SK-N-SH (cell line): ENCODE measurements at regions not wholly inside any gene's neighbourhood (a gene's known extent, or its start where the extent isn't known, plus 50 kb on each side); places are given as distances from the start of the nearest gene placed in this dataset.

Experiments
- CTCF ChIA-PET: fragments of 300-600, 350-600 bp; formaldehyde crosslinking; extraction: SDS; loops from one replicate; lab custom pipeline; 2021; lab: Yijun Ruan, JAX
- POLR2A ChIA-PET: fragments of 350-600 bp; sonication (Branson Sonifier 250); formaldehyde crosslinking; extraction: SDS; loops from one replicate; lab custom pipeline; 2020; ENCODE audit warnings: antibody characterized with exemption, inconsistent platforms; lab: Yijun Ruan, JAX
- DNase-seq: peaks from one replicate; pipeline ENCODE4 v3.0.0; 2012
- H2AFZ ChIP-seq: fragments of 200-600 bp; sonication (generic); 2 replicates; pipeline ENCODE4 v1.8.1; 2016; ENCODE audit warnings: antibody characterized with exemption, mild to moderate bottlenecking, low read depth
- H3F3A ChIP-seq: fragments of 200-600 bp; sonication (generic); replicated peaks from 2 replicates; pipeline ENCODE3; 2016; ENCODE audit warnings: antibody characterized with exemption, mild to moderate bottlenecking; ENCODE audit not compliant: insufficient read depth
- H3K27ac ChIP-seq, 2 experiments: fragments of 200-500 bp in 1 of 2; fragments of 200-600 bp in 1 of 2; sonication (Bioruptor generic) in 1 of 2; sonication (generic), shearing (Covaris generic) in 1 of 2; 2 replicates each; pipeline versions ENCODE4 v1.5.1 to v1.6.1; 2014 to 2016; ENCODE audit warnings: low read depth in 2 of 2, inconsistent platforms in 1 of 2, low read length in 1 of 2, mild to moderate bottlenecking in 1 of 2, mixed read lengths in 1 of 2
- H3K27me3 ChIP-seq: fragments of 200-600 bp; sonication (generic), shearing (Covaris generic); 2 replicates; pipeline ENCODE4 v1.6.1; 2016; ENCODE audit warnings: mixed run types; ENCODE audit not compliant: insufficient read depth
- H3K36me3 ChIP-seq, 2 experiments: fragments of 200-500 bp in 1 of 2; fragments of 200-600 bp in 1 of 2; sonication (Bioruptor generic) in 1 of 2; sonication (generic) in 1 of 2; replicated peaks in 1 of 2; 2 replicates each; pipeline versions ENCODE3 to v1.5.1; 2014 to 2016; ENCODE audit warnings: low read length in 1 of 2, mild to moderate bottlenecking in 1 of 2; ENCODE audit not compliant: insufficient read depth in 2 of 2, control insufficient read depth in 1 of 2
- H3K4me1 ChIP-seq, 2 experiments: fragments of 200-500 bp in 1 of 2; fragments of 200-600 bp in 1 of 2; sonication (Bioruptor generic) in 1 of 2; sonication (generic), shearing (Covaris generic) in 1 of 2; 2 replicates each; pipeline versions ENCODE4 v1.5.1 to v1.6.1; 2014 to 2016; ENCODE audit warnings: low read depth in 1 of 2, low read length in 1 of 2, mixed run types in 1 of 2; ENCODE audit not compliant: insufficient read depth in 2 of 2, control insufficient read depth in 1 of 2
- H3K4me2 ChIP-seq: fragments of 200-600 bp; sonication (generic), shearing (Covaris generic); 2 replicates; pipeline ENCODE4 v1.6.1; 2017; ENCODE audit warnings: mixed run types
- H3K4me3 ChIP-seq, 2 experiments: fragments of 200-500 bp in 1 of 2; fragments of 200-600 bp in 1 of 2; sonication (Bioruptor generic) in 1 of 2; sonication (generic), shearing (Covaris generic) in 1 of 2; 2 replicates each; pipeline versions ENCODE4 v1.5.1 to v1.8.1; 2014 to 2016; ENCODE audit warnings: low read depth in 2 of 2, inconsistent platforms in 1 of 2, low read length in 1 of 2, mild to moderate bottlenecking in 1 of 2, mixed read lengths in 1 of 2, moderate library complexity in 1 of 2
- H3K79me2 ChIP-seq: fragments of 200-600 bp; sonication (generic); 2 replicates; pipeline ENCODE4 v1.8.1; 2017; ENCODE audit warnings: mild to moderate bottlenecking; ENCODE audit not compliant: insufficient read depth
- H3K9ac ChIP-seq: fragments of 200-600 bp; sonication (generic); 2 replicates; pipeline ENCODE4 v1.6.1; 2017; ENCODE audit warnings: mixed run types
- H3K9me2 ChIP-seq: fragments of 200-600 bp; sonication (generic); 2 replicates; pipeline ENCODE4 v1.6.1; 2017; ENCODE audit warnings: mixed run types
- H3K9me3 ChIP-seq: fragments of 200-600 bp; sonication (generic); 2 replicates; pipeline ENCODE4 v1.6.1; 2017; ENCODE audit warnings: mixed run types, mild to moderate bottlenecking, moderate library complexity
- H4K20me1 ChIP-seq: fragments of 200-600 bp; sonication (generic); 2 replicates; pipeline ENCODE4 v1.6.1; 2017; ENCODE audit warnings: mild to moderate bottlenecking, mixed run types; ENCODE audit not compliant: insufficient read depth
- CHD2 ChIP-seq: fragments of 150-350 bp; IDR thresholded peaks from 2 replicates; pipeline ENCODE4 v1.6.1; 2018; ENCODE audit warnings: low read length; ENCODE audit not compliant: partially characterized antibody
- ELF1 ChIP-seq: IDR thresholded peaks from 2 replicates; pipeline ENCODE4 v1.4.0; 2012
- EP300 ChIP-seq, 2 experiments: IDR thresholded peaks; 2 replicates each; pipeline versions ENCODE4 v1.4.0 to v1.6.1; 2012; ENCODE audit warnings: borderline replicate concordance in 1 of 2, low read depth in 1 of 2, low read length in 1 of 2
- EZH2phosphoT487 ChIP-seq: fragments of 200-600 bp; sonication (generic); IDR thresholded peaks from 2 replicates; pipeline ENCODE4 v1.6.1; 2017; ENCODE audit warnings: low read depth, mixed run types, mild to moderate bottlenecking, antibody characterized with exemption, moderate library complexity, borderline replicate concordance
- FOSL2 ChIP-seq: IDR thresholded peaks from 2 replicates; pipeline ENCODE4 v1.4.0; 2012; ENCODE audit warnings: low read depth, mild to moderate bottlenecking, moderate library complexity, borderline replicate concordance
- FOXJ3 ChIP-seq: sonication (generic); formaldehyde crosslinking; IDR thresholded peaks from 2 replicates; pipeline ENCODE4 v1.5.1; 2020; ENCODE audit warnings: mild to moderate bottlenecking, missing genetic modification reagents
- JUND ChIP-seq: IDR thresholded peaks from 2 replicates; pipeline ENCODE4 v1.4.0; 2012
- NRF1 ChIP-seq: IDR thresholded peaks from 2 replicates; pipeline ENCODE4 v1.6.1; 2012; ENCODE audit warnings: low read depth, mild to moderate bottlenecking, low read length
- RAD21 ChIP-seq: IDR thresholded peaks from 2 replicates; pipeline ENCODE4 v1.6.1; 2012; ENCODE audit warnings: mild to moderate bottlenecking, low read length
- RCOR1 ChIP-seq: fragments of 150-350 bp; IDR thresholded peaks from 2 replicates; pipeline ENCODE4 v1.6.1; 2017; ENCODE audit warnings: antibody characterized with exemption, low read length
- RFX5 ChIP-seq: IDR thresholded peaks from 2 replicates; pipeline ENCODE4 v1.6.1; 2012; ENCODE audit warnings: mild to moderate bottlenecking, improper control_type of control experiment, low read length
- SIN3A ChIP-seq: IDR thresholded peaks from 2 replicates; pipeline ENCODE4 v1.6.1; 2012; ENCODE audit warnings: low read depth, mild to moderate bottlenecking, low read length, moderate library complexity, borderline replicate concordance
- TEAD4 ChIP-seq: IDR thresholded peaks from 2 replicates; pipeline ENCODE4 v1.4.0; 2012; ENCODE audit warnings: mild to moderate bottlenecking, borderline replicate concordance; ENCODE audit not compliant: insufficient read depth
- WGBS: methylation state at CpG from one replicate; pipeline ENCODE4 v1.1.6; 2017; ENCODE audit warnings: low lambda C conversion rate; 5-methylcytosine and 5-hydroxymethylcytosine counted together
- TF ChIP-seq, protein P1 (sequence below): fragments of 150-350 bp; IDR thresholded peaks from 2 replicates; pipeline ENCODE4 v1.6.1; 2017; ENCODE audit warnings: antibody characterized with exemption, low read length, low read depth, borderline replicate concordance
- TF ChIP-seq, protein P2 (sequence below): IDR thresholded peaks from 2 replicates; pipeline ENCODE4 v1.4.0; 2012; ENCODE audit warnings: low read depth, borderline replicate concordance
- TF ChIP-seq, protein P3 (sequence below): fragments of 200-600 bp; sonication (generic); IDR thresholded peaks from 2 replicates; pipeline ENCODE4 v1.6.1; 2017; ENCODE audit warnings: antibody characterized with exemption, mild to moderate bottlenecking, moderate library complexity
- TF ChIP-seq, protein P4 (sequence below): IDR thresholded peaks from 2 replicates; pipeline ENCODE4 v1.6.1; 2012; ENCODE audit warnings: mild to moderate bottlenecking, low read depth, low read length, moderate library complexity
- TF ChIP-seq, protein P5 (sequence below): fragments of 150-350 bp; IDR thresholded peaks from 2 replicates; pipeline ENCODE4 v1.6.1; 2016; ENCODE audit warnings: mild to moderate bottlenecking, low read depth, low read length
- TF ChIP-seq, protein P6 (sequence below): IDR thresholded peaks from 2 replicates; pipeline ENCODE4 v1.4.0; 2012; ENCODE audit warnings: low read depth
- TF ChIP-seq, protein P7 (sequence below): IDR thresholded peaks from 2 replicates; pipeline ENCODE4 v1.4.0; 2012; ENCODE audit warnings: low read depth, borderline replicate concordance

DNA sequence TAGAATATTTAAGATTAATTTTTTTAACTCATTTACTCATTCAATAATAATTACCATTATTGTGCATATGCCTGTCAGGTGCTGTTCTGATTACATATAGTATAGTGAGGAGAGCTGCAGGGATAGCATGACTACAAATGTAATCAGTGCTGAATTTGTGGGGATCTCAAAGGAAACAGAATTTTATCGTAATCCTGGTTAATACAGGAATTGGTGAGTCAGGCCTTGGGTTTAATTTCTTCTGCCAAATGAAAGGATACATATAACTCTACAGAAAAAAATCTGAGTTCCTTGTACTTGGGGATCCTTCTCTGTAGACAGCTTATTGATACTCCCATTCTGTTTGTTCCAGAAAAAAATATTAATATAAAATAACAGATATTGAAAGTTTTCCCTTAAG, 297.2 kb downstream of the GJA1 start:
- ChIA-PET POLR2A (no interaction called here), CTCF (no interaction called here)
- Histone ChIP-seq H3F3A (no peaks in the 10 kb centered on the region), H3K9me2 (no peaks in the 10 kb centered on the region), H3K9me3 (no peaks in the 10 kb centered on the region), H3K4me3 (no peak overlapping the region), H3K79me2 (no peaks in the 10 kb centered on the region), H3K27ac (no peak overlapping the region), H3K36me3 (no peaks in the 10 kb centered on the region), H3K4me2 (no peak overlapping the region), H3K9ac (no peak overlapping the region), H4K20me1 (no peaks in the 10 kb centered on the region), H2AFZ (no peak overlapping the region), H3K27me3 (no peaks in the 10 kb centered on the region), H3K4me1 (no peaks in the 10 kb centered on the region)
- TF ChIP-seq FOXJ3 = no peak
- TF ChIP-seq SIN3A = no peak
- TF ChIP-seq EZH2phosphoT487 = no peak
- no peak for TF ChIP-seq RCOR1
- no peak for TF ChIP-seq RFX5
- no peak for TF ChIP-seq JUND
- TF ChIP-seq, protein P1, sequence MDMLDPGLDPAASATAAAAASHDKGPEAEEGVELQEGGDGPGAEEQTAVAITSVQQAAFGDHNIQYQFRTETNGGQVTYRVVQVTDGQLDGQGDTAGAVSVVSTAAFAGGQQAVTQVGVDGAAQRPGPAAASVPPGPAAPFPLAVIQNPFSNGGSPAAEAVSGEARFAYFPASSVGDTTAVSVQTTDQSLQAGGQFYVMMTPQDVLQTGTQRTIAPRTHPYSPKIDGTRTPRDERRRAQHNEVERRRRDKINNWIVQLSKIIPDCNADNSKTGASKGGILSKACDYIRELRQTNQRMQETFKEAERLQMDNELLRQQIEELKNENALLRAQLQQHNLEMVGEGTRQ = no peak
- TF ChIP-seq, protein P2, sequence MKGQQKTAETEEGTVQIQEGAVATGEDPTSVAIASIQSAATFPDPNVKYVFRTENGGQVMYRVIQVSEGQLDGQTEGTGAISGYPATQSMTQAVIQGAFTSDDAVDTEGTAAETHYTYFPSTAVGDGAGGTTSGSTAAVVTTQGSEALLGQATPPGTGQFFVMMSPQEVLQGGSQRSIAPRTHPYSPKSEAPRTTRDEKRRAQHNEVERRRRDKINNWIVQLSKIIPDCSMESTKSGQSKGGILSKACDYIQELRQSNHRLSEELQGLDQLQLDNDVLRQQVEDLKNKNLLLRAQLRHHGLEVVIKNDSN = no peak
- TF ChIP-seq NRF1 = no peak
- no peak for TF ChIP-seq CHD2
- TF ChIP-seq, protein P3, sequence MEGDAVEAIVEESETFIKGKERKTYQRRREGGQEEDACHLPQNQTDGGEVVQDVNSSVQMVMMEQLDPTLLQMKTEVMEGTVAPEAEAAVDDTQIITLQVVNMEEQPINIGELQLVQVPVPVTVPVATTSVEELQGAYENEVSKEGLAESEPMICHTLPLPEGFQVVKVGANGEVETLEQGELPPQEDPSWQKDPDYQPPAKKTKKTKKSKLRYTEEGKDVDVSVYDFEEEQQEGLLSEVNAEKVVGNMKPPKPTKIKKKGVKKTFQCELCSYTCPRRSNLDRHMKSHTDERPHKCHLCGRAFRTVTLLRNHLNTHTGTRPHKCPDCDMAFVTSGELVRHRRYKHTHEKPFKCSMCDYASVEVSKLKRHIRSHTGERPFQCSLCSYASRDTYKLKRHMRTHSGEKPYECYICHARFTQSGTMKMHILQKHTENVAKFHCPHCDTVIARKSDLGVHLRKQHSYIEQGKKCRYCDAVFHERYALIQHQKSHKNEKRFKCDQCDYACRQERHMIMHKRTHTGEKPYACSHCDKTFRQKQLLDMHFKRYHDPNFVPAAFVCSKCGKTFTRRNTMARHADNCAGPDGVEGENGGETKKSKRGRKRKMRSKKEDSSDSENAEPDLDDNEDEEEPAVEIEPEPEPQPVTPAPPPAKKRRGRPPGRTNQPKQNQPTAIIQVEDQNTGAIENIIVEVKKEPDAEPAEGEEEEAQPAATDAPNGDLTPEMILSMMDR = no peak
- TF ChIP-seq EP300 (IDR thresholded peaks at IDR 0.05; ENCODE audit: borderline replicate concordance in 1 of 2, low read depth in 1 of 2, low read length in 1 of 2) = no peak
- no peak for TF ChIP-seq RAD21
- no peak for TF ChIP-seq ELF1
- no peak for TF ChIP-seq TEAD4
- no peak for TF ChIP-seq FOSL2
- TF ChIP-seq, protein P4, sequence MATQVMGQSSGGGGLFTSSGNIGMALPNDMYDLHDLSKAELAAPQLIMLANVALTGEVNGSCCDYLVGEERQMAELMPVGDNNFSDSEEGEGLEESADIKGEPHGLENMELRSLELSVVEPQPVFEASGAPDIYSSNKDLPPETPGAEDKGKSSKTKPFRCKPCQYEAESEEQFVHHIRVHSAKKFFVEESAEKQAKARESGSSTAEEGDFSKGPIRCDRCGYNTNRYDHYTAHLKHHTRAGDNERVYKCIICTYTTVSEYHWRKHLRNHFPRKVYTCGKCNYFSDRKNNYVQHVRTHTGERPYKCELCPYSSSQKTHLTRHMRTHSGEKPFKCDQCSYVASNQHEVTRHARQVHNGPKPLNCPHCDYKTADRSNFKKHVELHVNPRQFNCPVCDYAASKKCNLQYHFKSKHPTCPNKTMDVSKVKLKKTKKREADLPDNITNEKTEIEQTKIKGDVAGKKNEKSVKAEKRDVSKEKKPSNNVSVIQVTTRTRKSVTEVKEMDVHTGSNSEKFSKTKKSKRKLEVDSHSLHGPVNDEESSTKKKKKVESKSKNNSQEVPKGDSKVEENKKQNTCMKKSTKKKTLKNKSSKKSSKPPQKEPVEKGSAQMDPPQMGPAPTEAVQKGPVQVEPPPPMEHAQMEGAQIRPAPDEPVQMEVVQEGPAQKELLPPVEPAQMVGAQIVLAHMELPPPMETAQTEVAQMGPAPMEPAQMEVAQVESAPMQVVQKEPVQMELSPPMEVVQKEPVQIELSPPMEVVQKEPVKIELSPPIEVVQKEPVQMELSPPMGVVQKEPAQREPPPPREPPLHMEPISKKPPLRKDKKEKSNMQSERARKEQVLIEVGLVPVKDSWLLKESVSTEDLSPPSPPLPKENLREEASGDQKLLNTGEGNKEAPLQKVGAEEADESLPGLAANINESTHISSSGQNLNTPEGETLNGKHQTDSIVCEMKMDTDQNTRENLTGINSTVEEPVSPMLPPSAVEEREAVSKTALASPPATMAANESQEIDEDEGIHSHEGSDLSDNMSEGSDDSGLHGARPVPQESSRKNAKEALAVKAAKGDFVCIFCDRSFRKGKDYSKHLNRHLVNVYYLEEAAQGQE = no peak
- TF ChIP-seq, protein P5, sequence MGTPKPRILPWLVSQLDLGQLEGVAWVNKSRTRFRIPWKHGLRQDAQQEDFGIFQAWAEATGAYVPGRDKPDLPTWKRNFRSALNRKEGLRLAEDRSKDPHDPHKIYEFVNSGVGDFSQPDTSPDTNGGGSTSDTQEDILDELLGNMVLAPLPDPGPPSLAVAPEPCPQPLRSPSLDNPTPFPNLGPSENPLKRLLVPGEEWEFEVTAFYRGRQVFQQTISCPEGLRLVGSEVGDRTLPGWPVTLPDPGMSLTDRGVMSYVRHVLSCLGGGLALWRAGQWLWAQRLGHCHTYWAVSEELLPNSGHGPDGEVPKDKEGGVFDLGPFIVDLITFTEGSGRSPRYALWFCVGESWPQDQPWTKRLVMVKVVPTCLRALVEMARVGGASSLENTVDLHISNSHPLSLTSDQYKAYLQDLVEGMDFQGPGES = no peak
- TF ChIP-seq, protein P6, sequence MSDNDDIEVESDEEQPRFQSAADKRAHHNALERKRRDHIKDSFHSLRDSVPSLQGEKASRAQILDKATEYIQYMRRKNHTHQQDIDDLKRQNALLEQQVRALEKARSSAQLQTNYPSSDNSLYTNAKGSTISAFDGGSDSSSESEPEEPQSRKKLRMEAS = no peak
- TF ChIP-seq, protein P7, sequence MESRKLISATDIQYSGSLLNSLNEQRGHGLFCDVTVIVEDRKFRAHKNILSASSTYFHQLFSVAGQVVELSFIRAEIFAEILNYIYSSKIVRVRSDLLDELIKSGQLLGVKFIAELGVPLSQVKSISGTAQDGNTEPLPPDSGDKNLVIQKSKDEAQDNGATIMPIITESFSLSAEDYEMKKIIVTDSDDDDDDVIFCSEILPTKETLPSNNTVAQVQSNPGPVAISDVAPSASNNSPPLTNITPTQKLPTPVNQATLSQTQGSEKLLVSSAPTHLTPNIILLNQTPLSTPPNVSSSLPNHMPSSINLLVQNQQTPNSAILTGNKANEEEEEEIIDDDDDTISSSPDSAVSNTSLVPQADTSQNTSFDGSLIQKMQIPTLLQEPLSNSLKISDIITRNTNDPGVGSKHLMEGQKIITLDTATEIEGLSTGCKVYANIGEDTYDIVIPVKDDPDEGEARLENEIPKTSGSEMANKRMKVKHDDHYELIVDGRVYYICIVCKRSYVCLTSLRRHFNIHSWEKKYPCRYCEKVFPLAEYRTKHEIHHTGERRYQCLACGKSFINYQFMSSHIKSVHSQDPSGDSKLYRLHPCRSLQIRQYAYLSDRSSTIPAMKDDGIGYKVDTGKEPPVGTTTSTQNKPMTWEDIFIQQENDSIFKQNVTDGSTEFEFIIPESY = no peak
- no peak for DNase-seq
- 41% methylated on average over 1 of the region's 1 CpG for WGBS
